GM12878 (cell line): ENCODE measurements at regions not wholly inside any gene's neighbourhood (a gene's known extent, or its start where the extent isn't known, plus 50 kb on each side); places are given as distances from the start of the nearest gene placed in this dataset.

Source experiments
- ATF2 ChIP-seq: IDR thresholded peaks from 2 replicates; pipeline ENCODE4 v1.6.1; 2012; ENCODE audit warnings: low read length, inconsistent platforms
- CTCF ChIP-seq, 3 experiments: IDR thresholded peaks in 2 of 3; conservative IDR thresholded peaks in 1 of 3; 2 replicates each; pipeline ENCODE4 v1.5.1; 2011; ENCODE audit warnings: low read depth in 3 of 3, low read length in 3 of 3, mild to moderate bottlenecking in 3 of 3, control low read depth in 2 of 3, moderate library complexity in 2 of 3, inconsistent platforms in 1 of 3, mixed read lengths in 1 of 3; ENCODE audit not compliant: control insufficient read depth in 2 of 3, insufficient read depth in 1 of 3; ENCODE audit errors: extremely low read depth in 1 of 3
- EED ChIP-seq: sonication (generic); IDR thresholded peaks from 2 replicates; pipeline ENCODE4 v1.6.1; 2016; ENCODE audit warnings: antibody characterized with exemption, low read depth
- EP300 ChIP-seq, 2 experiments: fragments of 150-350 bp in 1 of 2; IDR thresholded peaks; 2 replicates each; pipeline ENCODE4 v1.6.1; 2011 to 2012; ENCODE audit warnings: low read depth in 2 of 2, low read length in 2 of 2, borderline replicate concordance in 1 of 2, improper control_type of control experiment in 1 of 2, inconsistent platforms in 1 of 2; ENCODE audit not compliant: control insufficient read depth in 1 of 2
- FOXK2 ChIP-seq: fragments of 450-650 bp; IDR thresholded peaks from 2 replicates; pipeline ENCODE4 v1.6.1; 2017; ENCODE audit warnings: mild to moderate bottlenecking, moderate library complexity
- MAX ChIP-seq: IDR thresholded peaks from 2 replicates; pipeline ENCODE4 v1.6.1; 2012; ENCODE audit warnings: low read depth, low read length, improper control_type of control experiment
- POLR2A ChIP-seq: IDR thresholded peaks from 2 replicates; pipeline ENCODE4 v1.6.1; 2011; ENCODE audit warnings: low read depth, mild to moderate bottlenecking, low read length
- POLR2AphosphoS2 ChIP-seq: IDR thresholded peaks from 2 replicates; pipeline ENCODE4 v1.6.1; 2011; ENCODE audit warnings: low read depth, mild to moderate bottlenecking, low read length, improper control_type of control experiment, moderate library complexity
- POLR2AphosphoS5 ChIP-seq: IDR thresholded peaks from 2 replicates; pipeline ENCODE4 v1.6.1; 2011; ENCODE audit warnings: mild to moderate bottlenecking, low read length, inconsistent platforms
- STAT3 ChIP-seq: IDR thresholded peaks from 2 replicates; pipeline ENCODE4 v1.6.1; 2011; ENCODE audit warnings: low read depth, low read length, improper control_type of control experiment
- SUZ12 ChIP-seq: fragments of 200-600 bp; sonication (generic); IDR thresholded peaks from one replicate; pipeline ENCODE4 v1.6.1; 2018; ENCODE audit warnings: antibody characterized with exemption, mild to moderate bottlenecking; ENCODE audit not compliant: unreplicated experiment
- ZNF274 ChIP-seq: IDR thresholded peaks from one replicate; pipeline ENCODE4 v1.8.0; 2011; ENCODE audit not compliant: insufficient read length, insufficient read depth

- TF ChIP-seq POLR2A (no peak), ATF2 (no peak), POLR2AphosphoS5 (no peak), EED (no peak), MAX (no peak), POLR2AphosphoS2 (no peak), SUZ12 (no peak), EP300 (IDR thresholded peaks at IDR 0.05; ENCODE audit: borderline replicate concordance in 1 of 2, control insufficient read depth in 1 of 2, low read depth in 2 of 2, low read length in 2 of 2) (no peak), STAT3 (no peak), CTCF (IDR thresholded peaks at IDR 0.05 in 2 of 3, conservative IDR thresholded peaks at IDR 0.05 in 1 of 3; ENCODE audit: control insufficient read depth in 2 of 3, extremely low read depth in 1 of 3, insufficient read depth in 1 of 3, low read depth in 3 of 3, low read length in 3 of 3) (no peak), ZNF274 (no peak), FOXK2 (no peak)
Observed at GRCh38 chr9:116039893-116040292, 113.7 kb upstream of the PAPPA start.
